Hippocampal formation (tissue), 2 donors: ENCODE measurements at regions not wholly inside any gene's neighbourhood (a gene's known extent, or its start where the extent isn't known, plus 50 kb on each side); places are given as distances from the start of the nearest gene placed in this dataset.

Experiments
- DNase-seq, 2 donors: peaks; one replicate each; lab custom pipeline; 2025; lab: John Stamatoyannopoulos, UW

DNA sequence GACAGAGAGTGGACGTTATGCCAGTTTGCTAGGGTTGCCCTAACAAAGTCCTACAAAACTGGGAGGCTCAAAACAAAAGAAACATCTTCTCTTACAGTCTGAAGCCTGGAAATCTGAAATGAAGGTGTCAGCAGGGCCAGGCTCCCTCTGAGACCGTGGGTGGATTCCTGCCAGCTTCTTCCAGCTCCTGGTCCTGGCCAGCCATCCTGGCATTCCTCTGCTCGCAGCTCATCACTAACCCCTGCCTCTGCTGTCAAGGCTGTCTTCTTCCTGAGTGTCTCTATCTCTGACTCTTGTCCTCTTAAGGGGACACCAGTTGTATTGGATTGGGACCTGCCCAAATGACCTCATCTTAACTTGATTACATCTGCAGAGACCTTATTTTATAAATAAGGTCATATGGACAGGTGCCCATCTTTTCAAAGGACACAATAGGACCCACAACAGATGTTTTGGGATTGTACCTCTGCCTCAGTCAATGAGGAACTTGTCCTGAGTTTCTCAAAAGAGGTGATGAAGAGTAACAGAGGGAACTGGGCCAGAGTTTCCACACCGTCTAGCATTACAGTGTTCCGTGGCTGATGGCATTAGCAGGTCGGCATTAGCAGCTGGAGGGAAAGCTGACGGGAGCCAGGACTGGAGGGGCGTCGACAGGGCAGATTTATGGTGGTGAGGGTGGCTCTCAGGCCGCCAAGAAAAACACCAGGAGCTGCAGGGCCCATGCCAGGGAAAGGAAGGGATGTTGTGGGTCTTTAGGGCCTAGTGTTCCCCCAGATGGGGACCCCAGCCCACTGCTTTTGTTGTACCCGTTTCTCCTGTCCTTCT is 157.3 kb downstream of the TBXT start:
- no peak for DNase-seq

DNA sequence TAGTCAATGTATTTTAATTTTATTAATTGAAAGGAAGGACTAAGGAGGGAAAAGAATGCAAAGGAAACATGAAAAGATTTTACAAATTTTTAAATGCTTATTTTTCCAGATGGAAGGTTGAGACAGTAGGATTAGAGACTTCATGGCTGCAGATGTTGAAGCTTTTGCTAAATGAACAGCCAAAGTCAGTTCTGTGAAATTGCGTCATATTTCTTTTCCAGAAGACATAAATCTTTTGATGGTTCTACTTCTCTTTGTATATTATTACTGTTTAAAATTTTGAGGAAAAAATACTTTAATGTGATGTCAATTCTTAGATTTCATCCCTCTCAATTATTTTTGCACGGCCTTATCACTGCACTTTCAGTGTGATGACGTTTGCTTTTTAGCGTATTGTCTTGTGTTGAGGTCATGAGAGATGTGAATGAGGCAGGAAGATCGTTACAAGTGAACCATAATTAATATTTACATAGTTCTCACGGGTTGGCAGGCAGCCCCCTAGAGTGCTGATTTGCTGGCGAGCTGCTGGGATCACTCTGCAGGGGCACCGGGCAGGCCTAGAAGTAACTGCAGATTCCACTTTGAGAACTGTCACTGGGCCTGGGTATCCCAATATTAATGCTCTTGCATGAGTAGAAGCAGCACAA is 158.1 kb downstream of the TBXT start:
- no peak for DNase-seq

DNA sequence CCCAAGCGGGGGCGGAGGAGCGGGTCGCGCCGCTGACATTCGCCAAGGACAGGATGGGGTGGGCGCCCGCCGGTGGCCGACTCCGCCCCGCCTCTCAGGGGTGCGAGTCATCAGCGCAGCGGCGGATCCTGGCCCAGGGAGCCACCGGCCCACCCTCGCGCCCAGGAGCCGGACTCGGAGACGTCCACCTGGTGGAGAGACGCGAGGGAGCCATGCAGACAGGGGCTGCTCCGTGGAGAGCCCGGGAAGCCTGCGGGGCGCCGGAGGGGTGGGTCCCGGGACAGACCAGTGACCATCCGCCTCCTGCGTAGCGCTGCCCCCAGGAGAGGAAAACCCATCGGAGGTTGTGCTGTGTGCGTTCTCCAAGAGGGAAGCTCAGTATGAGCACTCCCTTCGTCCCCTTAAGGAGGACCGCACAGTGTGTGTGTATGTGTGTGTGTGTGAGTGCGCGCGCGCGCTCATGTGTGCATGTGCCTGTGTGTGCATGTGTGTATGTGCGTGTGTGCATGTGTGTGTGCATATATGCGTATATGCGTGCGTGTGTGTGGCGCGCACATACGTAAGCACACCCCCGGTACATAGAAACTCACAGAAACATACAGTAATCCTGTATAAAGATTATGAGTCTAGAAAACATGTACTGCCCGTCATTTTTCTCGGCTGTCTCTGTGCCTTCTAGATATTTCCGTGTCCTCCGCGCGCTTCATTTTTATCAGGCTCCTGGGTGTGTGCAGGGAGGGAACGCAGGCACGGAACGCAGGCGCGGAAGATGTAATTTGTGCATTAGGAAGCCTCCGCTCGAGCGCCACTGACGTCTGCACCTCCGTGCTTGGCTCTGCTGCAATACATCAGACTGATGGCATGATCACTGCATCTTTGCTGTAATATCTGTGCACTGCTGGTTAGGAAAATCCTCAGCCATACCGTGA is 158.9 kb downstream of the TBXT start:
- DNase-seq = peak; percentile 13 to 29

DNA sequence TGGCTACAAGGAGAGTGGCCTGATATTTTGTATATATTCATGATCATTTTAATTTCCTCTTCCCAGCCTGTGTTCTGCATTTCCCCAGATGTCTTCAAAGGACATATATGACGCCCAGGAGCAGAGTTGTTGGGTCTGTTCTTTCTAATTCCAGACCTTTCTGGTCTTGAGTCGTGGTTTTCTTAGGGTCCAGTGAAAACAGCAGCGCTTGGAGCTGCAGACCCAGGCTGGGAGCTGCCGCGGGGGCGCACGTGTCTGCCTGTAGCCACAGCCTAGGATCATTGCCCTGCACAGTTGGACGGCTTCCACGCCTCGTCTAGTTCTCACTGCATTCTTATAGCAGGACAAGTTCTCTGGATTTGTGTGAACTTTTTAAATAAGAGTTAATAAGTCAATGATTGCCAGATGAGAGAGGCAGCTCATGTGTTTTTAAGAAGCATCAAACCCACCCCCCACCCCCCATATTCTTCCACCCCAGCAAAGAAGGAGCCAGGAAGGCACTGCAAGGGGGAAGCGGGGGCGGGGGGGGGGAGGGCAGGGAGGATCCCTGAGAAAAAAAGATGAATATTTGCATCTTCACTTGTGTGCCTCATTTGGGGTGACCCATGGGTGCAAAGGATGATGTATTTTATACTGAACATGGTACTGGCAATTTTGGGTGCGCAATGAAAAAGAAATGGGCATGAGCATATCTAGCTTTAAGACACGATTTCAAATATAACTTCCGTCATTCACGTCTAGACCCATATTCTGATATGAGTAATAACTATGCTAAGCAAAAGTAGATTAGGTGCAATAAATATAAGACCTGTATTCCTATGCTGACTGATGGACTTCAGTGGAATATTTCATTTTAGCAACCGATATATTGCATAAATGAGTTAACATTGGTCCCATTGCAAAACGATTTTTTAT is 160.0 kb downstream of the TBXT start:
- no peak for DNase-seq

DNA sequence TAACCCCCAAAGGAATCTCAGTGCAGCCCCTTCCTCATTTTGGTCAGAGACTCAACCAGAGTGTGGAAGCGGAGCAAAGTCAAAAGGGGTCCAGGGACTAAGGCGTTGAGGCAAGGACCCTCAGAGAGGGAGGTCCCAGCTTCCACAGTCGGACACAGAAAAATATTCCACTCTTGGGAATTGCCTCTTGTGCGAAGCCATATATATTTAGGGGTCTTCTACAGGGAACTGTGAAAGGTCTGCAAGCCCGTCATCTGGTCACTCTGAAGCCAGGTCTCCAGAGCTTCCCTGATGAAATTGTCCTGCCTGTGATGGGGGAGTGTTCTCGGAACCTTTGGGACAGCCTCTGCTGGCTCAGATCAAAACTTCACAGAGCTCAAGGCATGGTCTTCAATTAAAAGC is 160.8 kb downstream of the TBXT start:
- no peak for DNase-seq

DNA sequence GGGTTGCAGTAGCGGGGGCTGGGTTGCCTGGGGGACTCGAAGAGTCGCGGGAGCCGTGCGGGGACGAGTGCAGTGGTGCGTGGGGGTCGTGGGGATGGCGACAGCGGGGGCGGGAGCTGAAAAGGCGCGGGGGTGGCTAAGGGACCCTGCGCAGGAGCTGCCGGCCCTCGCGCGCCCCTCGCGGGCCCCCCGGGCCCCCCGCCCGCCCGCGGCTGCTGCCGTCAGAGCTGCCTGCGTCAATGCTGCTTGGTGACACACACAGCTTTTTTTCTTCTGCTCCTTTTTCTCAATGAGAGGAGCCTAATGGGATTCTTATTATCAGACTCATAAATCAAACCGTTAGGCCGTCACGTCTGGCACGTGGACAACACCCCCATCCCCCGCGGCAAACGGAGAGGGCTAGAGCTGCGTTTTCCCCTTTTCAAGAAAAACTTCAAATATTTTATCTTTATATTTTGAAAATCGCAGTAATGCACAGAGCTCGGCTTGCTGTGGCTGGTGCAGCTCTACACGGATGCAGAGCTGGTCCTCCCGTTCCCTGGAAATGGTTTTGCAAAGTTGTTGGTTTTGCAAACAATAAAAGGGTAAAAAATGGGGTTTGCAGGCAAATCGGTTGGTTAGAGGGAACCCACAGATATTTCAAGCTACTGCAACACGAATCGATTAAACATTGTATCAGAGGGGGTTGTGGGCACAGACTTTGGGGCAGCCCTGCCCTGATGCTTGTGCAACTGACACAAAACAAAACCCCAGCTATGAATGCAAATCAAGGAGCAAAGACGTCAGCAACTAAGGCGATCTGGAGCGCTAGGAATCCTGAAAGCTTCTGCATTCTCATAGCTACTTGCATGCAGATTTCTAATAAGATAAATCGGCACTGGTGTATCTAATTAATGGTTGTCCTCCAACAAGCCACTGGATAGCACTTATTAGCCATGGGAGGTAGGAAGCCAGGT is 161.4 kb downstream of the TBXT start:
- peak; percentile 49 to 65 for DNase-seq

DNA sequence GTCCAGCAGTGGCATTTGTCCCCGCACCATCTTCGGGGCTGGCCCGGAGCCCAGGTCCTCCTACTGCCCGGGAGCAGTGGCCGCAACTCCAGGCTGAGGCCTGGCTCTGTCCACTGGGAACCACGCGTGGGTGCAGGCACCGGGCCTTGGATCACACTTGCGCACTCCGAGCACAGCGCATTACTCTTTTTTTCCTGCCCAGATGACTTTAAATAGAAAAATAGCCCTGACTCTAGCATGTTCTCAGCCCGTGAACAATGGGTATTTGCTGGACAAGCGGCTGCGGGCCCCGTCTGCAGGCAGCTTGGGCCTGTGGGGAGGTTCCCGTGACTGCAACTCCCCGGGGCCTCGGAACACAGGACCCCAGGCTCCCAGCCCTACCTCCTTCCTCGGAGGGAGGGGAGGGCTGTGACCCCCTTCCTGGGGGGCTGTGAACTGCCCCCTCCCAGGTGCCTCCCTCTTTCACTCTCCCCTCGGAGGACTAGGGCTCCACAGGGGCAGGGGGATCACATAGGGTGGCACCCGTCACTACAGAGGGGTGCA is 162.2 kb downstream of the TBXT start:
- peak in 1 of 2 donors; percentile 49 for DNase-seq

DNA sequence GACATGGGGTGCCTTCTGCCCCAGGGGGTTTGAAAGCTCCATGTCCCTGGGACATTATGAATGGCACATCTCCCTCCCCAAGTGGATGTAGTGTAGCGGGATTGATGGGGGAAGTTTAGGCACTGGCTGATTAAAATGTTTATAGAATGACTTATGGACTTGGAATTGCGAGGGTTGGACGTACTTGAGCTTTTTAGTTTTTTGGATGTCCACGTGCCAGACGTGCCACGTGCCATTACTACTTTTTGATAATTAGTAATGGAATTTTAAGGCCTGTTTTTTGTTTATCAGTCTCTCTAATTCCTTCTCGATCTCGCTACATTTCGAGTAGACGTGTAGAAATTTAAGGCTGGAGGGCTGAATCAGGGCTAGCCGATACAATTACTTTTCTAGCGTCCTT is 162.8 kb downstream of the TBXT start:
- DNase-seq = no peak

DNA sequence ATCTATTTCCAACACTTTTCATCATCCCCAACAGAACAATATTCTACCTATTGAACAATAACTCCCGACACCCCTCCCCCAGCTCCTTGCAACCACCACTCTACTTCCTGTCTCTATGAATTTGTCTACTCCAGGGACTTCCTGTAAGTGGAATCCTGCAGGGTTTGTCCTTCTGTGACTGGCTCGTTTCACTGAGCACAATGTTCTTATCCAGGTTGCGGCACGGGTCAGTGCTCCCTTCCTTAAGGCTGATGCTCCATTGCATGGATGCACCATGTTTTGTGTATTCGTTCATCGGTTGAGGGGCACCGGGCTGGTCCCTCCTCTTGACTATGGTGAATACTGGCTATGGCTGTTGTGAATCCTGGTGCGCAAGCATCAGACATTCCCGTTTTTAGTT is 163.2 kb downstream of the TBXT start:
- DNase-seq = no peak

DNA sequence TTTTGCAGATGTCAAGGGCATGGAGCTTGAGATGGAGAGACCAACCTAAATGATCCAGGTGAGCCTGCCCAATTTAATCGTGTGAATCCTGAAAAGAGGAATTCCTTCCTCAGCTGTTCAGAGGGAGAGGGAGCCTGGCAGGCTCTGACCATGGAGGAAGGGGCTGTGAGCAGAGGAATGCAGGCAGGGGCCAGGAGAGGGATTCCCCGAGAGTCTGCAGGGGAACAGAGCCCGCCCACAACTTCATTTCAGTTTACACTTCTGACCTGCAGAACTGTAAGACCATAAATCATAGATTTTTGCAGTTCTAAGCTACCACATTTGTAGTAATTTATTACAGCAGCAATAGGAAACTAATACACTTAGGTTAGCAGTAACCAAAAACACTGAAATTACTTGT is 164.1 kb downstream of the TBXT start:
- DNase-seq = no peak

DNA sequence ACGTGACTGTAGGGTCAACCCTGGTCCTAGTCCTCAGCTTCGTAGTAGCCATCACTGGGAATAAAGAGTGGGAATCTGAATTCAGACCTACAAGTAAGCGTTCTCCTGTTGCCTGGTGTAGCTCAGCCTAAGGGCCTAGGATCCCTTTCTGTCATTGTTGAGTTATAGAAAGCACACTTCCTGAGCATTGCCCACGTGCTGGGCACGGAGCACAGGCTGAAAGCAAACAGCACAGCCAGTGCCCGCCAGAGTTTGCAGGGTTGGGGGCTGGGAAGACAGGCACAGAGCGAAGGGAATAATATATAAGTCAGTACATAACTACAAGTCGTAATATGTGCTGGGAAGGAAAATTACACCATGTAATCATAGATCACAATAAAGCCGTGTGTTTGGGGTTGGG is 166.3 kb downstream of the TBXT start:
- no peak for DNase-seq

DNA sequence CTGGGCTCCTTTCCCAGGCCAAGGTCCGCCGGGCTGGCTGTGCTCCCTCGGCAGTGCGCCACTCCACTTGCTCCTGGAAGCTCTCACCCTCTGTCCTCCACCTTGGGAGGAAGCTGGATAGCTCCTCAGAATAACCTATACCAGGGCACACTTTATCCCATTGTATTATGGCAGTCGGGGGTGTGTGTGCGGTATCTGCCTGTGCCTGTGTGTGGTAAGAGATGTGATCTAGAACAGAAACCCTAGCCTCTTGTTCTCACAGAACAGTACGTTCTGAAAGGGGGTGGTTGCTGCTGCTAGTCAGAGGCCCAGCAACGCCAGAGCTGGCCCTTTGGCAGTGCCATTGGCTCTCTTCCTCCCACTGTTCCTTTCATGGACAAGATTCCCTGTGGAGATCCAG is 168.4 kb downstream of the TBXT start:
- DNase-seq = no peak

DNA sequence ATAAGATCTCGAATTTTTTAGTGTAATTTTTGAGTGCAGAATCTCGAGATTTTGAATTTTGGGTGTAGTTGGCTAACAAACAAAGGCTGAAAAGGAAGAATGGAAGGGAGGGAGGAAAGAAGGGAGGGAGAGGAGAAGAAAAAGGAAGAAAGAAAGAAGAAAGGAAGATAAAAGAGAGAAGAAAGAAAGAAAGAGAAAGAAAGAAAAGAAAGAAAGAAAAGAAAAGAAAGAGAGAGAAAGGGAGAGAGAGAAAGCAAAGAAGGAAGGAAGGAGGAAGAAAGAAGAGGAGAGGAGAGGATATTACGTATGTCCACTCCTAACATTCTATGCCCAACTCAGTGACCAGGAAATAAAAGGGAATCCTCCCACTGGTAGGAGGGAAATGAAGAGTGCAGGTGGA is 169.6 kb downstream of the TBXT start:
- DNase-seq = no peak

DNA sequence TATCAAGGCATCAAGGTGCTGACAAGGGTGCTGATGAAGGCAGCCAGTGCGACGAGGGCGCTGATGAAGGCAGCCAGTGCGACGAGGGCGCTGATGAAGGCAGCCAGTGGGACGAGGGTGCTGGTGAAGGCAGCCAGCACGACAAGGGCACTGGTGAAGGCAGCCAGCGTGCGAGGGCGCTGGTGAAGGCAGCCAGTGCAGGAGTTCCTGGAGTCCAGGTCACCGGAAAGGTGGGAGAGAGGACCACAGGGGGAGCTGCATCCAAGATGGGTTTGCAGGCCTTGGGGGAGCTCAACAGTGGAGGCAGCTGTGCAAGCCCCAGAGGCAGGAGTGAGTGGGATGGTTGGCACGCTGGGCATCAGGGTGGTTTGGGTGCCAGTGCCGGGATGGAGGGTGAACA is 176.3 kb downstream of the TBXT start:
- no peak for DNase-seq

DNA sequence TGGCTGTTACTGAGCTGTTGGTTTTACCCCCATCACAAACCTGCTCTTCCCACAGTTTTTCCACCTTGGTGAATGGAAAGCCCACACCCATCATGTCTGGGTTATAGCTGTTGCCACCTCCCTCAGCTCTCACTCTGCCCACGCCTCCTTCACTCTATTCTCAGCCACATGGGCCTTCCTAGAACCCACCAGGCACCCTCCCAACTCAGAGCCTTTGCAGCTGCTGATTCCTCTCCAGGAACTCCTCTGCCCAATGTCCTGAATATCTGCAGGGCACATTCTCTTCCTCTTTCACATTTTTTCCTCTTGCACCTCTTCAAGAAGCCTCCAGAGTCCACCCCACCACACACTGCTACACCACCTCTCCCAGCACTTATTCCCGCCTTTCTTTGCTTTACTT is 177.4 kb downstream of the TBXT start:
- no peak for DNase-seq

DNA sequence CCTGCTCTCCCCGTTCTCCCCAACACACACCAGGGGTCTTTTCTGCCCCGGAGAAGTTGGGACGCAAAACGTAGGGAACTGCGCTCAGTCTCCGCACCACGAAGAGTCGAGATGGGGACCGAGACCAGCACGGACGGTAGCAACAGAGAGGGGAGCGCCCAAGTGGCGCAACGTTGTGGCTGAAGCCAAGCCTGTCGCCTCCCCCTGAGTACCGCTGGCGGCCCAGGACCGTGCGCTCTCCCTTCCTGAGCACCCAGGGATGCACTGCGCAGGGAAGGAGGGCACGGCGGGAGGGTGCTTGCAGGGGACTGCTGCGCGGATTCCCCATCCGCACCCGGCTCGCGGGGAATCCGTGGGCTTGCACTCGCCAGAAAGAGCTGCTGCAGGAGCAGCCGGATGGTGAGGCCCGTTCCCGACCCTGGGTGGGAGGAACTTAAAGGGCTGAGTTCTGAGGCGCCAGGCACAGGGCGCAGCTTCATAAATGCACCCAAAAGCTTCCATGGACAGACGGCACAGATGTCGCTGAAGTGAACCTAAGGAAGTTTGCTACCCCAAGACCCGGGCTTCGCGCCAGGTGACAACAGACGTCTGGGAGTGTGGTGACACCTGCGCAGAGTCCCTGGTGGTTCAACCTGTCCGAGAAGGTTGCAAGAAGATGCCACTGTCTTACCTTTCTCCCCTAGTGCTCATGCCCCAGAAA is 178.7 kb downstream of the TBXT start:
- no peak for DNase-seq

DNA sequence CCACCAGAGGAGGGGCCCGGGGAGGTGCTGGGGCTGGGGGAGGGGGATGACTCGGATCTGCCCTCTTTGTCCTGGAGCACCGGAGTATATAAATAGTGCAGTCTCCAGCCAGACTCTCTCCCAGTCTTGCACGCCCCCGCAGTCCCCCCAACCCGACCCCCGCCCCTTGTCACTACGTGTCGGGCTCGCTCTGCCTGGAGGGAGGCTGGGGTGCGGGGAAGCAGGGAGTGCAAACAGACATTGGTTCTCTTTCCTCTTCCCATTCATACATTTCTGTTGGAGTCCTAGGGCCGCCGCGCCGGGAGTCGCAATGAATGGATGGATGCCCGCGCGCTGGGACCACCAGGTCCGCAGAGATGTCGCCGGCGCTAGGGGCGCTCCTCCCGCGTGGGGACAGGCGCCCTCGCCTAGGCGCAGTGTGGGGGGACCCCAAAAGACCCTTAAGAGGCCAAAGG is 179.3 kb downstream of the TBXT start:
- DNase-seq = no peak

DNA sequence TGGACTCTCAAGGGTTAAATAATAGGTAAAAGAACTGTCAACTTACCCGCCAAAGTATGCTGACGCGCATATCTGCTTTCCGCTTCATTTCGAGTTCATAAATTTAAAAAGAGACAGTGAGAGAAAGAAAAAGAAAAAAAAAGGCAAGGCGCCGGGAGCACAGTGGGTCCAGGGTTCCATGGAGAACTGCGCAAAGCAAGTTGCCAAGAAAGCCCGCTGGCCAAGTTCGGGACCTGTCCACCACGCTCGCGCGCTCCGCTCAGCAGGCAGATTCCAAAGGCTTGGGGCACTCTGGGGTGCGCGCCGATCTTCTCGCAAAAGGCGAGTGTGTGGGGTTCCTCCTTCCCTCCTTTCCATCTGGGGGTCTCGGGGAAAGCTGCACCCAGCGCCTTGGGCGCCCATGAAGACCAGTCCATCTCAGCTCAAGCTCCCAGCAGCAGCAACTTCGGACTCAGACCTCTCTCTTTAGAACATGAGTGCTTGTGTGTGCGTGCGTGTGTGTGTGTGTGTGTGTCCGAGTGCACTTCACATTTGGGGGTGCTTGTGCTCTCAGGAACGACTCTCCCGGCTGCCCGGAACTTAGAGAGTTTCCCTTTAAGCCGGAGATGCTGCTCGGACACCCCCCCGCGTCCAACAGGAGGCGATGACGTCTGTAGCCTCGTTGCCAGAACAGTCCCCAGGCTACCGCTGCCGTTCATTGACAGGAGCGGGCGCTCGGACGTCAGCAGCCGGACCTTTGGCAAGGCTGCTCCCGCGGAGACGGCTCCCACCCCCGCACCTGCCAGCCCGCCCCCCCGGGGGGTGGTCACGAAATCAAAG is 180.0 kb downstream of the TBXT start:
- peak; percentile 34 to 37 for DNase-seq
